ENCODE measurements at regions not wholly inside any gene's neighbourhood (a gene's known extent, or its start where the extent isn't known, plus 50 kb on each side); places are given as distances from the start of the nearest gene placed in this dataset.

DNA sequence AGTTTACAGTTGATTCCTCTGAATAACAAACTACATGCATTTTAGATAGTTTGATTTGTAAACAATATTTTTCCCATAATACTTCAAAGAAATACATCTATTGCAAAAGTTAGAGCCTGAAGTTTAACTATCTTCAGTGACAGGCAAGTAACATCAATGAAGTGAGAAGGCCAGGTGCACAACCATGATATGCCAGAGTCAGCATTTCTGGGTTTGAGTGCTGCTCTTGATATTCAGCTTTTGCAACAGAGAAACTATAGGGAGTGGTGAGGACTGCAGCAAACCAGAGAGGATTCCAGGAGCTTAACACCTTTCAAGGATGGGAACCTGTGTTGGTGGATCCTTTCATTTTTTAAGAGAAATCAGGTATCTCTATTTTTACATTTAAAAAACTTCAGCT, 79.4 kb upstream of the RASEF start:
- TF ChIP-seq, protein P1, sequence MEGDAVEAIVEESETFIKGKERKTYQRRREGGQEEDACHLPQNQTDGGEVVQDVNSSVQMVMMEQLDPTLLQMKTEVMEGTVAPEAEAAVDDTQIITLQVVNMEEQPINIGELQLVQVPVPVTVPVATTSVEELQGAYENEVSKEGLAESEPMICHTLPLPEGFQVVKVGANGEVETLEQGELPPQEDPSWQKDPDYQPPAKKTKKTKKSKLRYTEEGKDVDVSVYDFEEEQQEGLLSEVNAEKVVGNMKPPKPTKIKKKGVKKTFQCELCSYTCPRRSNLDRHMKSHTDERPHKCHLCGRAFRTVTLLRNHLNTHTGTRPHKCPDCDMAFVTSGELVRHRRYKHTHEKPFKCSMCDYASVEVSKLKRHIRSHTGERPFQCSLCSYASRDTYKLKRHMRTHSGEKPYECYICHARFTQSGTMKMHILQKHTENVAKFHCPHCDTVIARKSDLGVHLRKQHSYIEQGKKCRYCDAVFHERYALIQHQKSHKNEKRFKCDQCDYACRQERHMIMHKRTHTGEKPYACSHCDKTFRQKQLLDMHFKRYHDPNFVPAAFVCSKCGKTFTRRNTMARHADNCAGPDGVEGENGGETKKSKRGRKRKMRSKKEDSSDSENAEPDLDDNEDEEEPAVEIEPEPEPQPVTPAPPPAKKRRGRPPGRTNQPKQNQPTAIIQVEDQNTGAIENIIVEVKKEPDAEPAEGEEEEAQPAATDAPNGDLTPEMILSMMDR (IDR thresholded peaks at IDR 0.05) = no peak
- no peak for TF ChIP-seq RNF2 (IDR thresholded peaks at IDR 0.05; ENCODE audit: borderline replicate concordance, low read depth)
- no peak for TF ChIP-seq RFX5 (IDR thresholded peaks at IDR 0.05)
- TF ChIP-seq KDM5A (IDR thresholded peaks at IDR 0.05) = no peak
- no peak for TF ChIP-seq POLR2A (IDR thresholded peaks at IDR 0.05; ENCODE audit: low read length)
- TF ChIP-seq ESRRA (IDR thresholded peaks at IDR 0.05; ENCODE audit: borderline replicate concordance, low read length) = no peak
